ENCODE measurements at regions not wholly inside any gene's neighbourhood (a gene's known extent, or its start where the extent isn't known, plus 50 kb on each side); places are given as distances from the start of the nearest gene placed in this dataset.

- no peak for DNase-seq
These were observed 90.0 kb upstream of the SLC6A6 start for GRCh38 chr3:14312375-14312774.

- no peak for DNase-seq
These were observed 85.3 kb upstream of the SLC6A6 start for GRCh38 chr3:14317057-14317553.

GRCh38 chr3:14318646-14319045, 83.8 kb upstream of the SLC6A6 start:
- DNase-seq: no peak

- DNase-seq: no peak
These were observed 82.7 kb upstream of the SLC6A6 start for GRCh38 chr3:14319654-14320182.

- no peak for DNase-seq
These were observed 82.2 kb upstream of the SLC6A6 start for GRCh38 chr3:14320219-14320618.

GRCh38 chr3:14322001-14322400, 80.4 kb upstream of the SLC6A6 start:
- DNase-seq: no peak

GRCh38 chr3:14322667-14323295, 79.6 kb upstream of the SLC6A6 start:
- no peak for DNase-seq

GRCh38 chr3:14323401-14324223, 78.8 kb upstream of the SLC6A6 start:
- DNase-seq: no peak

- no peak for DNase-seq
These were observed 78.0 kb upstream of the SLC6A6 start for GRCh38 chr3:14324224-14324944.

- no peak for DNase-seq
These were observed 74.0 kb upstream of the SLC6A6 start for GRCh38 chr3:14328422-14328821.

- DNase-seq: no peak
These were observed 73.1 kb upstream of the SLC6A6 start for GRCh38 chr3:14329116-14329830.

GRCh38 chr3:14329842-14330241, 72.6 kb upstream of the SLC6A6 start:
- no peak for DNase-seq

- DNase-seq: no peak
These were observed 71.9 kb upstream of the SLC6A6 start for GRCh38 chr3:14330508-14330907.

- DNase-seq: no peak
These were observed 71.2 kb upstream of the SLC6A6 start for GRCh38 chr3:14331251-14331650.

GRCh38 chr3:14332392-14332791, 70.0 kb upstream of the SLC6A6 start:
- DNase-seq: no peak

- no peak for DNase-seq
These were observed 69.2 kb upstream of the SLC6A6 start for GRCh38 chr3:14333215-14333614.

GRCh38 chr3:14333621-14334020, 68.8 kb upstream of the SLC6A6 start:
- no peak for DNase-seq

- no peak for DNase-seq
These were observed 68.3 kb upstream of the SLC6A6 start for GRCh38 chr3:14334136-14334535.

GRCh38 chr3:14334936-14335335, 67.5 kb upstream of the SLC6A6 start:
- DNase-seq: no peak

- DNase-seq: no peak
These were observed 66.3 kb upstream of the SLC6A6 start for GRCh38 chr3:14335774-14336748.
